ENCODE measurements at regions not wholly inside any gene's neighbourhood (a gene's known extent, or its start where the extent isn't known, plus 50 kb on each side); places are given as distances from the start of the nearest gene placed in this dataset.

GRCh38 chr1:82323144-82323841 is 522.6 kb downstream of the ADGRL2 start:
- TF ChIP-seq CTCF (IDR thresholded peaks at IDR 0.05) = no peak
- no peak for TF ChIP-seq POLR2A (IDR thresholded peaks at IDR 0.05)

Measured in right lobe of liver (tissue), 4 donors.